ENCODE measurements at regions not wholly inside any gene's neighbourhood (a gene's known extent, or its start where the extent isn't known, plus 50 kb on each side); places are given as distances from the start of the nearest gene placed in this dataset.

- TF ChIP-seq CTCF (IDR thresholded peaks at IDR 0.05) = no peak
- no peak for TF ChIP-seq POLR2A (IDR thresholded peaks at IDR 0.05)
Observed at GRCh38 chr11:44416776-44417175, 106.8 kb upstream of the ALX4 start.

Data from right lobe of liver (tissue), 4 donors.